ENCODE measurements at regions not wholly inside any gene's neighbourhood (a gene's known extent, or its start where the extent isn't known, plus 50 kb on each side); places are given as distances from the start of the nearest gene placed in this dataset.

GRCh38 chr9:70465398-70465797 lies 50.9 kb upstream of the KLF9 start:
- H3K36me3 ChIP-seq (ENCODE audit: insufficient read depth): no peaks in the 10 kb centered on the region
- no peaks in the 10 kb centered on the region for H4K20me1 ChIP-seq (replicated peaks; ENCODE audit: insufficient read depth)
- H3K4me3 ChIP-seq: no peak overlapping the region
- no peaks in the 10 kb centered on the region for H3F3A ChIP-seq (replicated peaks; ENCODE audit: low read depth)
- TF ChIP-seq CTCF (conservative IDR thresholded peaks at IDR 0.05; ENCODE audit: low read depth in 2 of 2) (peak; percentile 26 to 39), EZH2 (IDR thresholded peaks at IDR 0.05; ENCODE audit: low read depth, unreplicated experiment) (no peak)
- Mint-ChIP-seq H3K27me3 (ENCODE audit: insufficient read depth, low read depth, poor library complexity) (peaks cover 2% of the 10 kb centered on the region), H3K4me1 (peaks cover 8% of the 10 kb centered on the region; the same call in 2 of the 3 replicates), H3K4me3 (no peak overlapping the region), H3K9me3 (no peaks in the 10 kb centered on the region), H3K27ac (no peak overlapping the region), H3K36me3 (ENCODE audit: low read depth) (no peaks in the 10 kb centered on the region)
- H3K79me2 ChIP-seq (replicated peaks; ENCODE audit: insufficient read depth): no peaks in the 10 kb centered on the region
- H3K27ac ChIP-seq (ENCODE audit: low read depth): no peak overlapping the region
- ATAC-seq (peak; percentile 67), DNase-seq (ENCODE audit: low spot score) (peak; percentile 13)
- peaks cover 5% of the 10 kb centered on the region; the same call in 1 of the 2 replicates for H3K4me1 ChIP-seq (ENCODE audit: insufficient read depth)
- no peaks in the 10 kb centered on the region for H3K27me3 ChIP-seq (ENCODE audit: insufficient read depth)
- no peaks in the 10 kb centered on the region for H3K9me2 ChIP-seq (ENCODE audit: insufficient read depth)
- 0 out of 2 replicates have a peak overlapping the region, but pooled peaks have one; percentile 43 for H2AFZ ChIP-seq
- no peak overlapping the region for H3K4me2 ChIP-seq
